Right lobe of liver (tissue), 6 donors: ENCODE measurements at regions not wholly inside any gene's neighbourhood (a gene's known extent, or its start where the extent isn't known, plus 50 kb on each side); places are given as distances from the start of the nearest gene placed in this dataset.
A peak's percentile ranks its signal among the peaks of the same experiment; 100 is the strongest.
"Not testable (repeated sequence)": the region's sequence is repeated elsewhere in the genome, so short reads cannot be mapped to it uniquely, and the experiment has no call there.

ENCODE experiments used
- ATAC-seq, 4 donors: fragments of 200-7000 bp; cut with Tn5 transposase; one replicate each; pipeline ENCODE4 v1.9.1; 2020; ENCODE audit warnings: mild to moderate bottlenecking in 4 of 4, moderate library complexity in 4 of 4
- DNase-seq, 3 donors: peaks; one replicate each; pipeline ENCODE4 v3.0.0-alpha.2; 2020
- H3K27ac ChIP-seq, 3 donors: fragments of 200-600 bp; one replicate each; pipeline ENCODE4 v1.8.0; 2022
- H3K27me3 ChIP-seq, 2 donors: fragments of 200-600 bp; one replicate each; pipeline ENCODE4 v1.8.0; 2022
- H3K36me3 ChIP-seq, 4 donors: fragments of 200-600 bp; sonication (generic) in 1 of 4; one replicate each; pipeline versions ENCODE4 v1.5.1 to v1.8.0; 2017 to 2022; ENCODE audit warnings: control low read depth in 1 of 4
- H3K4me1 ChIP-seq, 4 donors: fragments of 200-600 bp; sonication (generic) in 1 of 4; one replicate each; pipeline versions ENCODE4 v1.5.1 to v1.8.0; 2017 to 2022; ENCODE audit warnings: control low read depth in 1 of 4
- H3K4me3 ChIP-seq, 3 donors: fragments of 200-600 bp; one replicate each; pipeline ENCODE4 v1.8.0; 2022
- H3K9me3 ChIP-seq, 4 donors: fragments of 200-600 bp; sonication (generic) in 1 of 4; one replicate each; pipeline versions ENCODE4 v1.5.1 to v1.8.0; 2017 to 2022; ENCODE audit warnings: control low read depth in 1 of 4
- CTCF ChIP-seq, 4 donors: fragments of 200-600 bp in 3 of 4; fragments of 450-650 bp in 1 of 4; IDR thresholded peaks; one replicate each; pipeline versions ENCODE4 v1.5.1 to v1.8.0; 2016 to 2022; ENCODE audit warnings: antibody characterized with exemption in 4 of 4, mild to moderate bottlenecking in 2 of 4
- POLR2A ChIP-seq: fragments of 450-650 bp; IDR thresholded peaks from one replicate; pipeline ENCODE4 v1.6.1; 2017; ENCODE audit warnings: antibody characterized with exemption, mild to moderate bottlenecking
- WGBS: methylation state at CpG from one replicate; pipeline ENCODE4 v1.1.6; 2018; ENCODE audit warnings: low coverage, low lambda C conversion rate; ENCODE audit not compliant: insufficient coverage; ENCODE audit errors: missing lambda C conversion rate; 5-methylcytosine and 5-hydroxymethylcytosine counted together
- intact Hi-C, 2 donors: fragments of 100-400 bp; cut with DNase I; formaldehyde crosslinking; loops; one replicate each; pipeline versions ENCODE4 v1.11.2 to v1.14.1; 2022
- donor health status: DM: no; HTN: yes; CAD: no.
- donor health status: DM: no; HTN: no; CAD: no.
- donor health status: DM: no; HTN: no; CAD: no.
- donor health status: DM: no; HTN: yes; CAD: no.
- donor health status: DM: no; HTN: yes; CAD: no.

- H3K36me3 ChIP-seq = no peaks in the 10 kb centered on the region
- no peak for TF ChIP-seq CTCF (IDR thresholded peaks at IDR 0.05)
- no peak for TF ChIP-seq POLR2A
- DNase-seq (no peak), ATAC-seq (no peak)
- no peaks in the 10 kb centered on the region for H3K27me3 ChIP-seq
- intact Hi-C loops = no loop called here
- H3K4me3 ChIP-seq = no peak overlapping the region
- no peaks in the 10 kb centered on the region for H3K4me1 ChIP-seq
- no peak overlapping the region for H3K27ac ChIP-seq
- 37% methylated on average over 2 of the region's 2 CpGs for WGBS
- no peaks in the 10 kb centered on the region for H3K9me3 ChIP-seq
These were observed 50.3 kb downstream of the GASK1B start for GRCh38 chr4:158122501-158122900.

GRCh38 chr4:158121161-158121579 is 51.7 kb downstream of the GASK1B start:
- WGBS = 38% methylated on average over 3 of the region's 3 CpGs
- peak in 1 of 4 donors; percentile 31 for ATAC-seq
- DNase-seq = no peak

GRCh38 chr4:158120645-158121151 is 52.1 kb downstream of the GASK1B start:
- H3K4me3 ChIP-seq, H3K27me3 ChIP-seq, H3K27ac ChIP-seq, DNase-seq, H3K4me1 ChIP-seq, H3K9me3 ChIP-seq, intact Hi-C loops, H3K36me3 ChIP-seq, ATAC-seq: not testable (repeated sequence)
- WGBS = 42% methylated on average over 6 of the region's 6 CpGs

More at GRCh38 chr4:158121161-158121579, 51.7 kb downstream of the GASK1B start:
- Histone ChIP-seq H3K27me3 (no peaks in the 10 kb centered on the region), H3K4me1 (no peaks in the 10 kb centered on the region), H3K4me3 (no peak overlapping the region), H3K27ac (no peak overlapping the region), H3K36me3 (no peaks in the 10 kb centered on the region), H3K9me3 (no peaks in the 10 kb centered on the region)
- intact Hi-C loops = no loop called here
- TF ChIP-seq POLR2A = no peak
- no peak for TF ChIP-seq CTCF (IDR thresholded peaks at IDR 0.05)

- H3K4me1 ChIP-seq = no peaks in the 10 kb centered on the region
- DNase-seq = no peak
- intact Hi-C loops = no loop called here
- H3K9me3 ChIP-seq = no peaks in the 10 kb centered on the region
- H3K36me3 ChIP-seq = no peaks in the 10 kb centered on the region
- ATAC-seq = peak in 2 of 4 donors; percentile 31 to 38
- H3K27ac ChIP-seq = no peak overlapping the region
- H3K4me3 ChIP-seq = no peak overlapping the region
- no peak for TF ChIP-seq POLR2A
- TF ChIP-seq CTCF (IDR thresholded peaks at IDR 0.05) = no peak
- no peaks in the 10 kb centered on the region for H3K27me3 ChIP-seq
These were observed 60.2 kb downstream of the GASK1B start for GRCh38 chr4:158112611-158113010.

- no peak for TF ChIP-seq POLR2A
- no peak for TF ChIP-seq CTCF (IDR thresholded peaks at IDR 0.05)
- H3K36me3 ChIP-seq = no peaks in the 10 kb centered on the region
- H3K9me3 ChIP-seq = no peaks in the 10 kb centered on the region
- WGBS = 38% methylated on average over 2 of the region's 2 CpGs
- H3K27me3 ChIP-seq = no peaks in the 10 kb centered on the region
- no peak overlapping the region for H3K4me3 ChIP-seq
- H3K27ac ChIP-seq = no peak overlapping the region
- ATAC-seq (no peak), DNase-seq (no peak)
- no peaks in the 10 kb centered on the region for H3K4me1 ChIP-seq
- intact Hi-C loops = no loop called here
These were observed 61.6 kb downstream of the GASK1B start for GRCh38 chr4:158111241-158111640.
